AG09319 (cell line): ENCODE measurements at regions not wholly inside any gene's neighbourhood (a gene's known extent, or its start where the extent isn't known, plus 50 kb on each side); places are given as distances from the start of the nearest gene placed in this dataset.
"Not testable (repeated sequence)": the region's sequence is repeated elsewhere in the genome, so short reads cannot be mapped to it uniquely, and the experiment has no call there.

Experiments
- DNase-seq: peaks from one replicate; pipeline ENCODE4 v3.0.0-alpha.2; 2010; ENCODE audit warnings: low read depth; ENCODE audit errors: extremely low read depth
- TF ChIP-seq, protein P1 (sequence below): IDR thresholded peaks from 2 replicates; pipeline ENCODE4 v1.5.1; 2011; ENCODE audit warnings: low read depth, mild to moderate bottlenecking, inconsistent platforms, low read length, moderate library complexity

DNA sequence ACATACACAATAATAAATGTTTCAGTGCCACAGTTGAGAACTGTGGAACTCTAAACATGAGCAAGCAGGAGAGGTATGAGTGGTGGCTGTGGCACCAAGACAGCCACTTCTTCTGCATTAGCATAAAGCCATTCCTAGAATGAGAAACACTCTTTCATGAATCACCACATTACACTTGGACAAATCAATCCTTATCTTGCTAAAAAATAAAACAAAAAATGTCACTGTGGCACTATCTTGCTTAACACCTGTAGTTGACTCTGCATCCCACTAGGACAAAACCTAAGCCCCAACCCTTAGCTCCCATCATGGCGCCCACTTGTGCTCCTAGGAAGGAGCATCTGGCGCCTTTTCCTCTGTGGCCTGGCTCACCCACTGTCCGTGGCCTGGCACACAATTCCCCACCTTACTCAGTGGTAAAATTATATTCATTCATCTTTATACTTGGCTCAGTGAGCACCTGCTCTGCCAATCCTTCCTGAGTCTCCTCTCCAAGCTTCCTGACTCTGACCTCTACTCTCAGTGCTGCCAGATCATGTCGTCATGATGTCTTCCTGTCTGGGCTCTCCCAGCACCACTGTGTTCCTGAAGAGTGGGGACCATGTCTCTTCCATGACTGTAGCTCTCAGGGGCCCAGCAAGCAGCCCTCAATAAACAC, 272.9 kb downstream of the LNPK start:
- TF ChIP-seq, protein P1, sequence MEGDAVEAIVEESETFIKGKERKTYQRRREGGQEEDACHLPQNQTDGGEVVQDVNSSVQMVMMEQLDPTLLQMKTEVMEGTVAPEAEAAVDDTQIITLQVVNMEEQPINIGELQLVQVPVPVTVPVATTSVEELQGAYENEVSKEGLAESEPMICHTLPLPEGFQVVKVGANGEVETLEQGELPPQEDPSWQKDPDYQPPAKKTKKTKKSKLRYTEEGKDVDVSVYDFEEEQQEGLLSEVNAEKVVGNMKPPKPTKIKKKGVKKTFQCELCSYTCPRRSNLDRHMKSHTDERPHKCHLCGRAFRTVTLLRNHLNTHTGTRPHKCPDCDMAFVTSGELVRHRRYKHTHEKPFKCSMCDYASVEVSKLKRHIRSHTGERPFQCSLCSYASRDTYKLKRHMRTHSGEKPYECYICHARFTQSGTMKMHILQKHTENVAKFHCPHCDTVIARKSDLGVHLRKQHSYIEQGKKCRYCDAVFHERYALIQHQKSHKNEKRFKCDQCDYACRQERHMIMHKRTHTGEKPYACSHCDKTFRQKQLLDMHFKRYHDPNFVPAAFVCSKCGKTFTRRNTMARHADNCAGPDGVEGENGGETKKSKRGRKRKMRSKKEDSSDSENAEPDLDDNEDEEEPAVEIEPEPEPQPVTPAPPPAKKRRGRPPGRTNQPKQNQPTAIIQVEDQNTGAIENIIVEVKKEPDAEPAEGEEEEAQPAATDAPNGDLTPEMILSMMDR = no peak

GRCh38 chr2:175728032-175728431, 274.0 kb downstream of the LNPK start:
- TF ChIP-seq, protein P1 = no peak
- DNase-seq = no peak

More for the DNA sequence above, 272.9 kb downstream of the LNPK start:
- no peak for DNase-seq

GRCh38 chr2:175726223-175726622, 275.8 kb downstream of the LNPK start:
- TF ChIP-seq, protein P1 = no peak
- DNase-seq = no peak

DNA sequence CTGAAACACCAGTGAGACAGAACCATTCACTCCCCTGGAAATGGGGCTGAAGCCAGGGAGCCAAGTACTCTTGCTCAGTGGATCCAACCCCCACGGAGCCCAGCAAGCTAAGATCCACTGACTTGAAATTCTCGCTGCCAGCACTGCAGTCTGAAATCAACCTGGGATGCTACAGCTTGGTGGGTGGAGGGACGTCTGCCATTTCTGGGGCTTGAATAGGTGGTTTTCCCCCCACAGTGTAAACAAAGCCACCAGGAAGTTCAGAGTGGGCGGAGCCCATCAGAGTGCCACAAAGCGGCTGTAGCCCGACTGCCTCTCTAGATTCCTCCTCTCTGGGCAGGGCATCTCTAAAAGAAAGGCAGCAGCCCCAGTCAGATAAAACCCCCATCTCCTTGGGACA, 292.8 kb downstream of the LNPK start:
- TF ChIP-seq, protein P1 = no peak

GRCh38 chr2:175707322-175707721, 294.7 kb downstream of the LNPK start:
- no peak for DNase-seq
- TF ChIP-seq, protein P1 = no peak

More for the DNA sequence above, 292.8 kb downstream of the LNPK start:
- DNase-seq = no peak

DNA sequence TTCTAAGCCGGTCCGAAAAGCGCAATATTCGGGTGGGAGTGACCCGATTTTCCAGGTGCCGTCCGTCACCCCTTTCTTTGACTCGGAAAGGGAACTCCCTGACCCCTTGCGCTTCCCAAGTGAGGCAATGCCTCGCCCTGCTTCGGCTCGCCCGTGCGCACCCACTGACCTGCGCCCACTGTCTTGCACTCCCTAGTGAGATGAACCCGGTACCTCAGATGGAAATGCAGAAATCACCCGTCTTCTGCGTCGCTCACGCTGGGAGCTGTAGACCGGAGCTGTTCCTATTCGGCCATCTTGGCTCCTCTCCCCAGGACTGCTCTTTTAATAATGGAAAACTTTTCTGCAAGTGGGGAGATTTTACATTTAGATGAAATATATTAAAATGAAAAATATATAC, 297.5 kb downstream of the LNPK start:
- not testable (repeated sequence) for DNase-seq

DNA sequence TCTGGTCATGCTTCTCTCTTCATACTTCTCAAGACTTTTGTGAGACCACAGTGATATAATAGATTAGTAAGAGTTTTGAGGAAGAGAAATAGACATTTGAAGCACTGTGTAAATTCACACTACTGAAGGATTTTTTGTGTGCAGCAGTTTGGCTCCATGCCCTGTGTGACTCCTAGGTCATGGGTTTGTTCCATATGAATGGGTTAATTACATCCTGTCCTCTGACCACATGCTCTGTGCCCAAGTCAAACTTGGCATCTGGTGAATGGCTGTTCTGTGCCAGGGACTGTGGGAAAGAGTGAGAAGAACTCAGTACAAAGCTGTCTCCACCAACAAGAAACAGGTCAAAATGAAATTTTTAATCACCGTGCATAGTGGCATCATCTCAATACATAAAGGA, 304.0 kb downstream of the LNPK start:
- TF ChIP-seq, protein P1 = no peak
- DNase-seq = no peak
